GM18517 (cell line): ENCODE measurements at regions not wholly inside any gene's neighbourhood (a gene's known extent, or its start where the extent isn't known, plus 50 kb on each side); places are given as distances from the start of the nearest gene placed in this dataset.

ENCODE experiments used
- ATAC-seq: cut with Tn5 transposase; IDR thresholded peaks from one replicate; pipeline ENCODE4 v1.9.1; 2021; ENCODE audit warnings: mild to moderate bottlenecking, moderate library complexity; ENCODE audit not compliant: unreplicated experiment

- no peak for ATAC-seq
Observed at GRCh38 chr18:24972577-24972976, 379.4 kb downstream of the ZNF521 start.

- no peak for ATAC-seq
Observed at GRCh38 chr18:24974431-24974830, 377.5 kb downstream of the ZNF521 start.

GRCh38 chr18:24975496-24976372, 376.2 kb downstream of the ZNF521 start:
- no peak for ATAC-seq

GRCh38 chr18:24976502-24976901, 375.5 kb downstream of the ZNF521 start:
- no peak for ATAC-seq

- no peak for ATAC-seq
Observed at GRCh38 chr18:24979235-24979634, 372.7 kb downstream of the ZNF521 start.

- no peak for ATAC-seq
Observed at GRCh38 chr18:24982831-24983230, 369.1 kb downstream of the ZNF521 start.

- no peak for ATAC-seq
Observed at GRCh38 chr18:24983566-24984139, 368.3 kb downstream of the ZNF521 start.

- no peak for ATAC-seq
Observed at GRCh38 chr18:24985586-24985985, 366.4 kb downstream of the ZNF521 start.

GRCh38 chr18:24986666-24987302, 365.2 kb downstream of the ZNF521 start:
- ATAC-seq = no peak

- no peak for ATAC-seq
Observed at GRCh38 chr18:24987303-24988252, 364.4 kb downstream of the ZNF521 start.

- ATAC-seq = no peak
Observed at GRCh38 chr18:24988253-24988840, 363.6 kb downstream of the ZNF521 start.

- no peak for ATAC-seq
Observed at GRCh38 chr18:24989760-24990593, 362.0 kb downstream of the ZNF521 start.

- ATAC-seq = no peak
Observed at GRCh38 chr18:24990671-24991134, 361.3 kb downstream of the ZNF521 start.

- no peak for ATAC-seq
Observed at GRCh38 chr18:24991141-24992060, 360.6 kb downstream of the ZNF521 start.

GRCh38 chr18:24992491-24992890, 359.5 kb downstream of the ZNF521 start:
- no peak for ATAC-seq

GRCh38 chr18:24993628-24994027, 358.3 kb downstream of the ZNF521 start:
- no peak for ATAC-seq

- ATAC-seq = no peak
Observed at GRCh38 chr18:24995056-24995455, 356.9 kb downstream of the ZNF521 start.

GRCh38 chr18:24995755-24996154, 356.2 kb downstream of the ZNF521 start:
- ATAC-seq = no peak
